Stimulated activated CD4-positive, alpha-beta T cell treated with anti-CD3 and anti-CD28 coated beads, Interleukin-15, amount 100 ng/mL, for 1 hour (primary cell): ENCODE measurements at regions not wholly inside any gene's neighbourhood (a gene's known extent, or its start where the extent isn't known, plus 50 kb on each side); places are given as distances from the start of the nearest gene placed in this dataset.
"Not testable (repeated sequence)": the region's sequence is repeated elsewhere in the genome, so short reads cannot be mapped to it uniquely, and the experiment has no call there.

Source experiments
- DNase-seq, 2 donors: peaks; one replicate each; pipeline ENCODE4 v3.0.0-alpha.2; 2020; ENCODE audit warnings: low read depth in 1 of 2, low spot score in 1 of 2

- DNase-seq: no peak
Observed at GRCh38 chr3:61442696-61443095, 118.7 kb upstream of the PTPRG start.

GRCh38 chr3:61443886-61444285 lies 117.5 kb upstream of the PTPRG start:
- DNase-seq: no peak

GRCh38 chr3:61444782-61445181 lies 116.6 kb upstream of the PTPRG start:
- no peak for DNase-seq

- DNase-seq: no peak
Observed at GRCh38 chr3:61445924-61446323, 115.4 kb upstream of the PTPRG start.

- DNase-seq: no peak
Observed at GRCh38 chr3:61446341-61446740, 115.0 kb upstream of the PTPRG start.

- DNase-seq: no peak
Observed at GRCh38 chr3:61448378-61448777, 113.0 kb upstream of the PTPRG start.

GRCh38 chr3:61449327-61450040 lies 111.9 kb upstream of the PTPRG start:
- DNase-seq: no peak

GRCh38 chr3:61450866-61451265 lies 110.5 kb upstream of the PTPRG start:
- DNase-seq: no peak

- DNase-seq: no peak
Observed at GRCh38 chr3:61451841-61452240, 109.5 kb upstream of the PTPRG start.

GRCh38 chr3:61452535-61453090 lies 108.8 kb upstream of the PTPRG start:
- no peak for DNase-seq

- no peak for DNase-seq
Observed at GRCh38 chr3:61454006-61454585, 107.3 kb upstream of the PTPRG start.

GRCh38 chr3:61454801-61455200 lies 106.6 kb upstream of the PTPRG start:
- DNase-seq: no peak

- no peak for DNase-seq
Observed at GRCh38 chr3:61460636-61461035, 100.7 kb upstream of the PTPRG start.

- DNase-seq: no peak
Observed at GRCh38 chr3:61463191-61463590, 98.2 kb upstream of the PTPRG start.

- DNase-seq: no peak
Observed at GRCh38 chr3:61464518-61465140, 96.7 kb upstream of the PTPRG start.

- DNase-seq: no peak
Observed at GRCh38 chr3:61466357-61466756, 95.0 kb upstream of the PTPRG start.

- DNase-seq: no peak
Observed at GRCh38 chr3:61483997-61484396, 77.4 kb upstream of the PTPRG start.

GRCh38 chr3:61493339-61493738 lies 68.0 kb upstream of the PTPRG start:
- no peak for DNase-seq

- not testable (repeated sequence) for DNase-seq
Observed at GRCh38 chr3:61494309-61494708, 67.1 kb upstream of the PTPRG start.

- no peak for DNase-seq
Observed at GRCh38 chr3:61497463-61497862, 63.9 kb upstream of the PTPRG start.

- no peak for DNase-seq
Observed at GRCh38 chr3:61505197-61505596, 56.2 kb upstream of the PTPRG start.

- no peak for DNase-seq
Observed at GRCh38 chr3:61507946-61508345, 53.4 kb upstream of the PTPRG start.
